Fibroblast of the aortic adventitia (primary cell): ENCODE measurements at regions not wholly inside any gene's neighbourhood (a gene's known extent, or its start where the extent isn't known, plus 50 kb on each side); places are given as distances from the start of the nearest gene placed in this dataset.
"Not testable (repeated sequence)": the region's sequence is repeated elsewhere in the genome, so short reads cannot be mapped to it uniquely, and the experiment has no call there.

Experiments
- DNase-seq: peaks from one replicate; pipeline ENCODE4 v3.0.0-alpha.2; 2010; ENCODE audit warnings: low read depth
- H3K4me3 ChIP-seq: 2 replicates; pipeline ENCODE4 v1.5.1; 2011; ENCODE audit warnings: low read depth, mild to moderate bottlenecking, control low read depth, low read length, moderate library complexity
- TF ChIP-seq, protein P1 (sequence below): IDR thresholded peaks from 2 replicates; pipeline ENCODE4 v1.5.1; 2011; ENCODE audit warnings: mild to moderate bottlenecking, low read length, control low read depth, inconsistent platforms; ENCODE audit not compliant: insufficient read depth

DNA sequence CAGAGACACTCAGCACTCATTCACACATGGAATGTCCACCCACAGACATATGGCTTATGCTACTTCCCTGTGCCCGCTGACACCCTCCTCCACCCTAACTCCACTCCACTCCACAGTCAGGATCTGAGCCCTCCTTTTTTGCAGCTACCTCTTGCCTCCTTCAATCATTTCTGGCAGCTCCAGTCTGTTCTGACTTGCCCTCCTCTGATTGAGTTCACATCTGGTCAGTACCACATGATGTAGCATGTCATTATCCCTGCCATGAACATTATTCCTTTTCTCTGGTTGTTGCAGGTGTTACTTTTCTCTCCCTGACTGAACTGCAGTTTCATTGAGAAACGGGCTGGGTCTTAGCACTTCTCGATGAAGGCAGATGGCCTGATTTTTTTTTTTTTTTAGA is 130.1 kb upstream of the EGR2 start:
- H3K4me3 ChIP-seq, result no peak overlapping the region
- no peak for DNase-seq
- TF ChIP-seq, protein P1, sequence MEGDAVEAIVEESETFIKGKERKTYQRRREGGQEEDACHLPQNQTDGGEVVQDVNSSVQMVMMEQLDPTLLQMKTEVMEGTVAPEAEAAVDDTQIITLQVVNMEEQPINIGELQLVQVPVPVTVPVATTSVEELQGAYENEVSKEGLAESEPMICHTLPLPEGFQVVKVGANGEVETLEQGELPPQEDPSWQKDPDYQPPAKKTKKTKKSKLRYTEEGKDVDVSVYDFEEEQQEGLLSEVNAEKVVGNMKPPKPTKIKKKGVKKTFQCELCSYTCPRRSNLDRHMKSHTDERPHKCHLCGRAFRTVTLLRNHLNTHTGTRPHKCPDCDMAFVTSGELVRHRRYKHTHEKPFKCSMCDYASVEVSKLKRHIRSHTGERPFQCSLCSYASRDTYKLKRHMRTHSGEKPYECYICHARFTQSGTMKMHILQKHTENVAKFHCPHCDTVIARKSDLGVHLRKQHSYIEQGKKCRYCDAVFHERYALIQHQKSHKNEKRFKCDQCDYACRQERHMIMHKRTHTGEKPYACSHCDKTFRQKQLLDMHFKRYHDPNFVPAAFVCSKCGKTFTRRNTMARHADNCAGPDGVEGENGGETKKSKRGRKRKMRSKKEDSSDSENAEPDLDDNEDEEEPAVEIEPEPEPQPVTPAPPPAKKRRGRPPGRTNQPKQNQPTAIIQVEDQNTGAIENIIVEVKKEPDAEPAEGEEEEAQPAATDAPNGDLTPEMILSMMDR, result no peak

DNA sequence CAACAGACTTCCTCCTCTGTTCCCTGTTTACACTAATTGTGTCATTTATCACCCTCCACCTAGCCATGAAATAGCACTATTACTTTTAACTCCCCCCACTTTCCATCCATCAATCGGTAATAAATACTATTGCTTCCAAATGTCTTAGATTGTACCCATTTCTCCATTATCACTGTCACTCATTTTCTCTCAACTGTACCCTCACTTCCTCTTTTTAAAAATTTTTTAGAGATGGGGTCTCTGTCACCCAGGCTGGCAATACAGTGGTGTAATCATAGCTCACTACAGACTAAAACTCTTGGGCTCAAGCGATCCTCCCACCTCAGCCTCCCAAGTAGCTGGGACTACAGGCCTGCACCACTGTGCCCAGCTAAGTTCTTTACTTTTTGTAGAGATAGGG is 123.5 kb upstream of the EGR2 start:
- no peak overlapping the region for H3K4me3 ChIP-seq
- no peak for DNase-seq
- TF ChIP-seq, protein P1, result no peak

DNA sequence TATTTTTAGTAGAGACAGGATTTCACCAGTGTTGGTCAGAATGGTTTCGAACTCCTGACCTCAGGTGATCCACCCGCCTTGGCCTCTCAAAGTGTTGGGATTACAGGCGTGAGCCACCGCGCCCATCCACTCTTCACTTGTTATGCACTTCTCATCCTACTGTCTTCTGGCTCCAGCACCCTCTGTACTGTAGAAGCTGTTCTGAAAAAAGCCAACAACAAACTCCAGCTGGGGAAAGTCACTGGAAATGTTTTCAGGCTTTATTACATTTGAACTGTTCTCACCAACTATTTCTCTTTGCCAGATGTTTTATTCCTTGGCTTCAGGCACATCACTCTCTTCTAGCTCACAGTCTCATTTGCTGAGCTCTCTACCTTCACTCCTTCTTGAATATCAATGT is 122.5 kb upstream of the EGR2 start:
- TF ChIP-seq, protein P1, result no peak
- DNase-seq, result no peak
- H3K4me3 ChIP-seq, result no peak overlapping the region

GRCh38 chr10:62937674-62938073 is 121.5 kb upstream of the EGR2 start:
- TF ChIP-seq, protein P1, result no peak
- DNase-seq, result no peak
- H3K4me3 ChIP-seq, result no peak overlapping the region

DNA sequence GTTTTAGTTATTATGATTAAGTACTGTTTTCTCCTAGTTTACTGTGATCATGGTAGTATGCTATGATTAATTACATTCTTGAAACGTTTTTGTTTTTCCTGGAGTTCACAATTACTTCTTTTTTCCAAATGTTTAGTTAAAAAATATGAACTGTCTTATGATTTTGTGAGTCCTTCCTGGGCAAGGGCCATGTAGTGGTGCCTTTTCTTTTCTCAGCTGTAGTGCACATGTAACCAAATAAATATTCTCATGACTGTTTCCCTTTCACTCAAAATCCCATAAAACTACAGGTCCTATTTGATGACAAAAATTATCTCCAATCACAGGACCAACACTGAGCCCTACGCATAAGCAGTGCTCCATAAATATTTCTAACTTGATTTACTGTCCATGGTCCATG is 118.9 kb upstream of the EGR2 start:
- H3K4me3 ChIP-seq, result no peak overlapping the region
- no peak for DNase-seq
- TF ChIP-seq, protein P1, result no peak

- TF ChIP-seq, protein P1, result no peak
- no peak overlapping the region for H3K4me3 ChIP-seq
- DNase-seq, result no peak
Measured at GRCh38 chr10:62934258-62934657, 118.1 kb upstream of the EGR2 start.

DNA sequence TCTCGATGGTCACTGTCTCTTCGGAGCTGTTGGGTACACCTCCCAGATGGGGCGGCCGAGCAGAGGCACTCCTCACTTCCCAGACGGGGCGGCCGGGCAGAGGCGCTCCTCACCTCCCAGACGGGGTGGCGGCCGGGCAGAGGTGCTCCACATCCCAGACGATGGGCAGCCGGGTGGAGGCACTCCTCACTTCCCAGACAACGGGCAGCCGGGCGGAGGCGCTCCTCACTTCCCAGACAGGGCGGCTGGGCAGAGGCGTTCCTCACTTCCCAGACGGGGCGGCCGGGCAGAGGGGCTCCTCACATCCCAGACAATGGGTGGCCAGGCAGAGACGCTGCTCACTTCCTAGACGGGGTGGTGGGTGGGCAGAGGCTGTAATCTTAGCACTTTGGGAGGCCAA is 112.6 kb upstream of the EGR2 start:
- not testable (repeated sequence) for H3K4me3 ChIP-seq, DNase-seq
